HCT116 (cell line): ENCODE measurements at regions not wholly inside any gene's neighbourhood (a gene's known extent, or its start where the extent isn't known, plus 50 kb on each side); places are given as distances from the start of the nearest gene placed in this dataset.

Source experiments
- CEBPB ChIP-seq: IDR thresholded peaks from 2 replicates; pipeline ENCODE4 v1.6.1; 2012; ENCODE audit warnings: low read depth
- CTCF ChIP-seq, 3 experiments: fragments of 200-600 bp in 1 of 3; sonication (generic) in 1 of 3; IDR thresholded peaks in 2 of 3; conservative IDR thresholded peaks in 1 of 3; 2 replicates each; pipeline ENCODE4 v1.5.1; 2012 to 2017; ENCODE audit warnings: low read depth in 2 of 3, low read length in 2 of 3, antibody characterized with exemption in 1 of 3, borderline replicate concordance in 1 of 3, control low read depth in 1 of 3, mild to moderate bottlenecking in 1 of 3, mixed read lengths in 1 of 3, mixed run types in 1 of 3, moderate library complexity in 1 of 3; ENCODE audit not compliant: insufficient read depth in 1 of 3
- EGR1 ChIP-seq: IDR thresholded peaks from 2 replicates; pipeline ENCODE4 v1.6.1; 2012; ENCODE audit warnings: low read depth
- EZH2 ChIP-seq: fragments of 200-600 bp; sonication (generic); IDR thresholded peaks from 2 replicates; pipeline ENCODE4 v1.6.1; 2017; ENCODE audit warnings: antibody characterized with exemption, mixed run types
- EZH2phosphoT487 ChIP-seq: fragments of 200-600 bp; IDR thresholded peaks from 2 replicates; pipeline ENCODE4 v1.6.1; 2018; ENCODE audit warnings: antibody characterized with exemption, borderline replicate concordance
- MAX ChIP-seq: IDR thresholded peaks from 2 replicates; pipeline ENCODE4 v1.6.1; 2012
- POLR2A ChIP-seq: IDR thresholded peaks from 2 replicates; pipeline ENCODE4 v1.7.0; 2011; ENCODE audit warnings: borderline replicate concordance; ENCODE audit not compliant: insufficient read depth, insufficient read length; ENCODE audit errors: extremely low read depth
- POLR2AphosphoS5 ChIP-seq: IDR thresholded peaks from 2 replicates; pipeline ENCODE4 v1.6.1; 2011; ENCODE audit warnings: mild to moderate bottlenecking, low read depth, low read length, moderate library complexity
- RAD21 ChIP-seq: IDR thresholded peaks from 2 replicates; pipeline ENCODE4 v1.6.1; 2012; ENCODE audit warnings: low read depth, mild to moderate bottlenecking
- REST ChIP-seq: IDR thresholded peaks from 2 replicates; pipeline ENCODE4 v1.6.1; 2012; ENCODE audit warnings: low read depth
- SIN3A ChIP-seq: IDR thresholded peaks from 2 replicates; pipeline ENCODE4 v1.6.1; 2012; ENCODE audit warnings: low read depth
- SP1 ChIP-seq: IDR thresholded peaks from 2 replicates; pipeline ENCODE4 v1.6.1; 2012; ENCODE audit warnings: low read depth
- TCF7L2 ChIP-seq: IDR thresholded peaks from 2 replicates; pipeline ENCODE4 v1.7.0; 2011; ENCODE audit warnings: borderline replicate concordance, inconsistent platforms; ENCODE audit not compliant: insufficient read depth, insufficient read length; ENCODE audit errors: extremely low read depth
- YY1 ChIP-seq: IDR thresholded peaks from 2 replicates; pipeline ENCODE4 v1.6.1; 2011; ENCODE audit warnings: low read length, low read depth, moderate library complexity, mild to moderate bottlenecking; ENCODE audit not compliant: insufficient replicate concordance; ENCODE audit errors: extremely low read depth

- TF ChIP-seq POLR2A = no peak
- no peak for TF ChIP-seq EGR1
- no peak for TF ChIP-seq MAX
- TF ChIP-seq POLR2AphosphoS5 = no peak
- peak; percentile 72 to 90 (median 80); a peak in 5 of 6 replicates for TF ChIP-seq CTCF (IDR thresholded peaks at IDR 0.05 in 2 of 3, conservative IDR thresholded peaks at IDR 0.05 in 1 of 3; ENCODE audit: borderline replicate concordance in 1 of 3, insufficient read depth in 1 of 3, low read depth in 2 of 3, low read length in 2 of 3)
- TF ChIP-seq CEBPB = no peak
- TF ChIP-seq TCF7L2 = no peak
- TF ChIP-seq REST = no peak
- TF ChIP-seq EZH2 = no peak
- peak; percentile 95 for TF ChIP-seq RAD21
- no peak for TF ChIP-seq EZH2phosphoT487
- TF ChIP-seq SIN3A = no peak
- no peak for TF ChIP-seq YY1
- no peak for TF ChIP-seq SP1
These were observed 169.3 kb upstream of the AKR1E2 start for GRCh38 chr10:4656576-4657194.
